HG03354 (cell line): ENCODE measurements at regions not wholly inside any gene's neighbourhood (a gene's known extent, or its start where the extent isn't known, plus 50 kb on each side); places are given as distances from the start of the nearest gene placed in this dataset.

Source experiments
- ATAC-seq: cut with Tn5 transposase; IDR thresholded peaks from one replicate; pipeline ENCODE4 v1.9.1; 2021; ENCODE audit warnings: mild to moderate bottlenecking; ENCODE audit not compliant: unreplicated experiment, poor library complexity, severe bottlenecking

DNA sequence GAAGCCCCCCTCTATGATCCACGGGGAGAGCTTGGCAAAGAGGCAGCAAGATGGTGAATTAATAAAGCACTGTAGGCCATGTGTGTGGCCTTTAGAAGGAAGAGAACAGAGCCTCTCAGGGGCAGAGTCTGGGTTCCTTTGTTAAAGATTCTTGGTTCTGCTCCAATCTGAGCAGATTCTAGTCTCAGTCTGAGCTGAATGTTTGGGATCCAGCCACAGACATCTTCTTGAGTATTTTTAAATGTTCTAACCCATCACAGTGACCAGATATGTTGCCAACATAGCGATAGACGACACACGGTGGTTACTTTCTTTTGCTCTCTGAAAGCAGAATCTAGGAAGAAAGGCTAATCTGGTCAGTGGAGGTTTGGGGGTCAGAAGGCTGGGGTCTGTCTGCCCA lies 147.5 kb upstream of the GPR12 start:
- ATAC-seq, result no peak

DNA sequence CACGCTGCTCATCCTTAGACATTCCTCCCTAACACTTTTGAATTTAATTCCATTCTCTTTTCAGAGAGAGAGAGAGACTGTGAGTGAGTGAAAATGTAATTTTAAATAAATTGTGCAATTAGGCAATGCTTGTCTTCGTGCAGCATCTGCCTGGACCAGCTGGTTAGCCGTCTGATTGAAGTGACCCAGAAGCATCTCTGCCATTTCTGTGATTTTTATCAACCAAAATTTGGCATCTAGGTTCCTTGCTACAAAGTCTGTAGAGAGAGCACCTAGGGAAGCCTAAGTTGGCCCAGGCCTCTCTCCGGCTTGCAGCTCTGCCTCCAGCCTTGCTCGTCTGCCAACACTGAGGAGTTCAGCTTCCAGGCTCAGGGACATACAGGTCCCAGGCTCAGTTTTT lies 138.6 kb upstream of the GPR12 start:
- no peak for ATAC-seq

DNA sequence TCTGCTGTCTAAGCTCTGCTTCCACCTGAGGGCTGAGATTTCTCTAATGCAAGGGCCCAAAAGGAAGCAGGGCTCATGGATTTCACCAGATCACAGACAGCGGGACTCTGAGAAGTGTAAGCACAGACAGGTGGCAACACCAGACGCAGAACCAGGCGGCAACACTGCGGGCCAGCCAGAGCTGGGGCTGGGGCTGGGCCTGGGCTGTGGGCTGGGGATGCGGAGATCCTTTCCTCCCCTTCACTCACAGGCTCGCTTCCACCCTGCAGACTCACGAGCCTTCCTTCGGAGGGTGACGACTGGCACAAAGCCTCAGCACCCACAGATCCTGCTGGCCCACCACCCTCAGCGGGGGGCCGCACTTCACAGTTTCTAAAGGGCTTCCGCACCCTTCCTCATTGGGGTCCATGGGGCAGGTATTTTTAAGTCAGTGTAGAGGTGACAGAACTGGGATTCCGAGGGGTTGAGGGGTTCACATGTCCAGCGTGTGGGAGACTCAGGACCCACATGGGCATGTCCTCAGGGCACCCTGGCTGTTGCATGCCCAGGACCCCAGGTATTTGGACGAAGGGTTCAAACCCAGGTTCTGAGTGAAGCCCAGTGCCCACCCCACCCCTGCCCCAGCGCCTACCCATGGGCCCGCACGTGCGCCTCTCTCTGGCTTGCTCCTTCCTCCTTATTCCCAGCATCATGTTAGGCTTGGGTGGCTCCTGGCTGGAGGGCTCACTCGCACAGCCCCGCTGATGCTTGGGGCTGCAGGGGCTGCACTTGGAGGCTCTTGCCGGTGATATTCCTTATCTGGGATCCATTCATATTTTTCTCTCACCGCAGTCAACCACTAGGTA lies 137.3 kb upstream of the GPR12 start:
- ATAC-seq, result no peak

DNA sequence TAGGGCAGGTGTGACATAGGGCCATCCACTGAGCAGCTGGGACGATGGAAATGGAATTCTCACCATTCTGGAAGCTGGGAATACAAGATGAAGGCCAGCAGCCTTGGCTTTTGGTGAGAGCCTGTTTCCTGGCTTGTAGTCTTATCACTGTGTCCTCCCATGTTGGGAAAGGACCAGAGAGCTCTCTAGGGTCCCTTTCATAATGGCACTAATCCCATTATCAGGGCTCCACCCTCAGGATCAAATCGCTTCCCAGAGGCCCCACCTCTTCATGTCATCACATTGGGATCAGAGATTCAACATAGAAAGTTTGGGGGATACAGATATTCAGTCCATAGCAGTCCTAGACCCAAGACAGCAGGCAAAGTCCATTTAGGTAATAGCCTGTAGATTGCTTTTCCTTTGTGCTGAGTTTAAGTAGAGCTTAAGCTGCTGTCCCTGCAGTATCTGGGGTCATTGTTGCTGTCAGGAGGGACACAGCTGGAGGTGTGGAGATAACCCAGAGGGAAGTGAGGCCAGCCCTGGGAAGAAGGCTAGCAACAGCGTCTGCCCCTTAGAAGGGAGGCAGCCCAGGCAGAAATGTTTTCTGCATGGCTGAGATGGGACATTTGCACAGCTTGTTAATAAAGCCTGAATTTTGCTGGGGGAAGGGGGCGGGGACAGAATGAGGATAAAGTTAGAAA lies 136.5 kb upstream of the GPR12 start:
- ATAC-seq, result no peak

DNA sequence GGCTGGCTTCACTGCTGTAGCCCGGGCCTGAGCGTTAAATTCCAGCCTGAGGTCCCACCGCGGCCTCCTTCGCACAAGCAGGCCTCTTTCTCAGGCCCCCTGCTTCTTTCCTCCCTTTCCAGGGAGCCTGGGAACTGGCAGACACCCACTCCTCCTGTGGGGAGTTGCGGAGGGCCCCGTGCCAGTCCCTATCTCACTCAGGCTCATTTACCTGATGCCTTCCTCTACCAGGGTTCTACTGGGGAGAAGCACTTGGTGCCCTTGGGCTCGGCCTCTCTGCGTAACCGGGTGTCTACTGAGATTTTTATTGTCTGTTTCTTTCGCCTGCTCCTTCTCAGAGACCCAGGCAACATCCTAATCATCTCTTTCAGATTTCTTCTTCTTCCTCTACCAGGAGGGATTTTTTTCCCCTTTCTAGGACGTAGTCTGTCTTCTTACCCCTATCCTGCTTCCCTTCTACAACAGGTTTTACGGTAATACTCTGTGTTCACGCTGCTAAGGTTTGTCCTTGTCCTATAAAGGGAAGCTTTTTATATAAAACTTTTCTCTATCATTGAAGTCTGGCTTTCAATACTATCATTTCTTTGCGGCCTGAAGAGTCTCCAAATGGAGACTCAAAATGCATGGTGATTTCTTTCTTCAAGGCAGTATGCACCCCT lies 135.4 kb upstream of the GPR12 start:
- ATAC-seq, result no peak

DNA sequence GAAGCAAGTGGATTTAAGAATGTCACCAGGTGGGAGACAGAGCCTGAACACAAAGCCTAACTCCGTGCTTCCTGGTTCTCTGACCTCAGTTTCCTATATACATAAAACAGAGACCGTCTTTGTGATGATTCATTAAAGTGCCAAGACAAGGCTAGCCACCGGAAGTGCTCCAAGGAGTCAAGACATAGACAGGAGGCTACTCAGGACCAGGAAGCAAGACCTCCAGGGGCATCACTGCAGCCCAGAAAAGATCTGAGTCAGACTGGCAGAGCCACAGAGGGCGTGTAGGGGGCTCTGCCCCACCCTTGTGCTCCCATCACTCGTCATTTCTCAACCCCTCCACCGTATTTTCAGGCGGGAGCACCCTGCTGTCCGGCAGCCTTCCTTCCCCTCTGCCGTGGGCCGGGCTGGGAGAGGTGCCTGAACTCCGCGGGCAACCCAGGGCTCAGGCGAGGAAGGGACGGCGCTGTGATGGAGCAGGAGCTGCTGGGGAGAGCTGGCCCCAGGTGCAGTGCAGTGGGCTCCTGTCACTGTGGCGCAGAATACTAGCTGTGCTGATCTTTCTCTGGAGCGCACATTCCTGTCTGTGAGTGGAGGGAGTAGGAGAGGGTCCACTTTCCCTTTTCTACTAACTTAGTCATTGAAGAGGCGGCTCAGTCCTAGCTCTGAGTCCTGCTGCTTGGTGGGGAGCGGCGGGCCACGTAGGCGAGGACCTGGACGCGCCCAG lies 134.7 kb upstream of the GPR12 start:
- no peak for ATAC-seq

DNA sequence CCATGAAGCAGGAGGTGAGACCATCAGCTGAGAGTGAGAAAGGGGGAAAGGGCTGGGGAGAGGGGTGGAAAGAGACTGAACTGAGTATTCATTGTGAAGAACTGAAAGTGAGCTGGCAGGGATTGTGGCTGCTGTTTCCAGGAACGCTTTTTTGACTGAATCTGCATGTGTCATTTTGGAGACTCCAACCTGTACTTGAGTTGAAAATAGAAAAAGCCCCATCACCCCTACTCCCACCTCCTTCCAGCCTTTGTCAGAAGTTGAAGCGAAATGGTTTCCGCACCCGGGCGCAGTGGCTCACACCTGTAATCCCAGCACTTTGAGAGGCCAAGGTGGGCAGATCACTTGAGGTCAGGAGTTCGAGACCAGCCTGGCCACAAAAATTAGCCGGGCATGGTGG lies 128.0 kb upstream of the GPR12 start:
- no peak for ATAC-seq

DNA sequence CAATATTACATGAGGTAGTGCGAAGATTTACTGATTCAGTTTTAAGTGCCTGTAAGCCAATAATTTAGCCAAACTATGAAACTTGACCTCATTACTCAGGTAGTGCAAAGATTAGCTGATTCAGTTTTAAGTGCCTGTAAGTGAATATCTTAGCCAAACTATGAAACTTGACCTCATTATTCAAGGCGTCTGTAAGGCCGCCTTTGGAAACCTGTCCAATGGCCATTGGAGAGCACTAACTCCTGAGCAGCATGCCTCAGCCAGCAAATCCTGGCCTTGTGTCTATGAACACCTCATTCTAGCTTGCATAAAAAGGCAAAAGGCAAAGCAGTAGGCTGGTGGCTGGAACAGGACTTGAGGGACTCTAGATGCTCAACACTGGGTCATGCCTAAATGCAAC lies 127.0 kb upstream of the GPR12 start:
- ATAC-seq, result no peak

DNA sequence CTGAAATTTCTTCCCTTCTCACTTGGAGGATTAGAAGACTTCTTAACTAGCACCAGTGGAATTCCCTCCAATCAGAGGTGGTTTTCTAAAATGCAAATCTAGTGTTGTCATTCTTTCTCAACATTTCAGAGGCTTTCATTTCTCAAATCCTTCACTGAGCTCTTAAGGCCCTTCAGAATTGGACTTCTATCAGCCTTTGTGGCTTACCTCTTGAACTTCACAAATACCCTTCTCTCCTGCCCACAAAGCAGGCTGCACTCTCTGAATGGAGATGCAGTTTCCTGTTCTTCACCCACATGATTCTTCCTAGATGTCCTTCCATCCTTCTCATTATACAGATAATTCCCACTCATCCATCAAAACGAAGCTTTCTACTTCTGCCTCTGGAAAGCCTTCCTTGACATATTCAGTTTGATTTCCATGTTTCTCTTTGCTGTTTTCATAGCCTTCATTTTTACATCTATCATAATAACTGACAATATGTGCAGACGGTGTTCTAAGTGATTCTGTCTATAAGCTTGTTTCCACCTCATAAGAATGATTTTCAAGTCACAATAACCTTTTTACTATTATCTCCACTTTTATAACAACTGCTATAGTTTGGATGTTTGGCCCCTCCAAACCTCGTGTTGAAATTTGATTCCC lies 123.1 kb upstream of the GPR12 start:
- no peak for ATAC-seq

DNA sequence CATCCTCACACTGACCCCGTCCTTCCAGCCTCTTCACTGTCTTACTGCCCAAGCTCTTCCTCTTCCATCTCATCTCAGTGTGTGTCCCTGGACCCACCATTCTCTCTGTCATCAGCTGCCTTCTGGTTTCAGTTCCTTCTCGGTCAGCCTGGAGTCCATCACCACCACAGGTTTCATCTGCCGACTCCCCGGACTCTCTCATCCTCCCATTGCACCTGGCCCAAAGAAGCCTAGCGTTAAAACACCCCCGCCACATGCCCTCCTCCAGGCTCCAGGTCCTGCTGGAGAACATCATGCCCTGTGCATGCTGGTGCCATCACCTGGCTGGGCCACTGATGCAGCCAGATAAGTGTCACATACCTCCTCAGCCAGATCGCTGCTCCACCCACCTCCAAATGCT lies 122.1 kb upstream of the GPR12 start:
- ATAC-seq, result no peak

DNA sequence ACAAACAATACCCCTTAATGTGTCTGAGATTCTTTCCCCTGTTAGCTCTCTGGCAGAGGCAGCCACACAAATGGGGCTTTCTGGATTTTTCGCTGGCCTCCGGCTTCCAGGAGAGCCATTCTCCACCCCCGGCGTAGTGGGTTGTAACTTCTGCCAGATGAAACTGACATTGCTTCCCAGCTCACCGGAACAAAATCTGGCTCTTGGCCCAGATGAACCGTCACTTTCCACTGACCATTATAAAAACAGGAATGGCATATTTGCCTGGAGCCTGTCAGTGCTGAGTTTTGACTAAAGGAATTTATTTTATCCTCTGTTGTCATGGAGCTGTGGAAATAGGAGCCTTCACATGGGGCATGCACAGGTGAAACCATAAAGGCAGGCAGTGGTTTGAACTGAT lies 120.6 kb upstream of the GPR12 start:
- no peak for ATAC-seq

DNA sequence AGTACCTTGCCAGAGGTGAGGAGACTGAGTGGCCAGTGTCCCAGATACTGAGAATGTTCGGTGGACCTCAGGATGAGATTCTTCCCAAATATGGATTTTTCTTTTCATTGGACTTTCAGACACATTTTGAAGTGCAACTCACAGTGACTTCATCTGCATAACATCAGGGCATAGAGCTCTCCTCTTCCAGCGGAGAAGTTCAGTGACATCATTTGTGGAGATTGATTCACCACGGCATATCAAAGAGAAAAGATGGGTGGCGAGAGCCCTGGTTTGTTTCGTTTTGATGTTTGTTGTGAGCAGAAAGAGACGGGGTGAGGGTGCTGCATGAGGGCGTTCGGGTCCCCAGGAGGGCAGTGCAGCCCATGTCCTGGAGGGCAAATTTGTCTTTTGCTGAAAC lies 120.1 kb upstream of the GPR12 start:
- ATAC-seq, result no peak

DNA sequence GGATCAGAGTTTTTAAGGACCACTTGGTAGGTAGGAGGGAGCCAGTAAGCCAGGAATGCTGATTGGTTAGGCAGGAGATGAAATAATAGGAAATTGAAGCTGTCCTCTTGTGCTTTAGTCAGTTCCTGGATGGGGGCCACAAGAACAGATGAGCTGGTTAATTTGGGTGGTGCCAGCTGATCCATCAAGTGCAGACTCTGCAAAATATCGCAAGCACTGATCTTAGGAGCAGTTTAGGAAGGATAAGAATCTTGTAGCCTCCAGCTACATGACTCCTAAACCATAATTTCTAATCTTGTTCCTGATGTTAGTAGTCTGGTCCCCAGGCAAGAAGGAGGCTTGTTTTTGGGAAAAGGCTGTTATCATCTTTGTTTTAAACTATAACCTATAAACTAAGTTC lies 117.9 kb upstream of the GPR12 start:
- ATAC-seq, result no peak

DNA sequence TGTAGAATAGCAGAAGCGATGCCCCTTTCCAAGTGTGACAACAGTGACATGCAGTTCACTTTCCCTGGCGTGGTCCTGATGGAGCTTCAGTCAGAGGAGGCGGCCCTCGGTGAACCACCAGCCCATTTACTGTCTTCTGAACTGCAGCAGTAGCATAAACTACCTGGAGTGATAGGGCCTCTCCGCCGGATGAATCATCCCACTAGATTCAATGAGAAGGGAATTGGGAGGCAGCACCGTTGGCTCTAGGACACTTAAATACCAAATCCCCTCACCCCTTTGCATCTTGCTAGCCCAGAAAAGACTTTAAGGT lies 112.8 kb upstream of the GPR12 start:
- no peak for ATAC-seq

DNA sequence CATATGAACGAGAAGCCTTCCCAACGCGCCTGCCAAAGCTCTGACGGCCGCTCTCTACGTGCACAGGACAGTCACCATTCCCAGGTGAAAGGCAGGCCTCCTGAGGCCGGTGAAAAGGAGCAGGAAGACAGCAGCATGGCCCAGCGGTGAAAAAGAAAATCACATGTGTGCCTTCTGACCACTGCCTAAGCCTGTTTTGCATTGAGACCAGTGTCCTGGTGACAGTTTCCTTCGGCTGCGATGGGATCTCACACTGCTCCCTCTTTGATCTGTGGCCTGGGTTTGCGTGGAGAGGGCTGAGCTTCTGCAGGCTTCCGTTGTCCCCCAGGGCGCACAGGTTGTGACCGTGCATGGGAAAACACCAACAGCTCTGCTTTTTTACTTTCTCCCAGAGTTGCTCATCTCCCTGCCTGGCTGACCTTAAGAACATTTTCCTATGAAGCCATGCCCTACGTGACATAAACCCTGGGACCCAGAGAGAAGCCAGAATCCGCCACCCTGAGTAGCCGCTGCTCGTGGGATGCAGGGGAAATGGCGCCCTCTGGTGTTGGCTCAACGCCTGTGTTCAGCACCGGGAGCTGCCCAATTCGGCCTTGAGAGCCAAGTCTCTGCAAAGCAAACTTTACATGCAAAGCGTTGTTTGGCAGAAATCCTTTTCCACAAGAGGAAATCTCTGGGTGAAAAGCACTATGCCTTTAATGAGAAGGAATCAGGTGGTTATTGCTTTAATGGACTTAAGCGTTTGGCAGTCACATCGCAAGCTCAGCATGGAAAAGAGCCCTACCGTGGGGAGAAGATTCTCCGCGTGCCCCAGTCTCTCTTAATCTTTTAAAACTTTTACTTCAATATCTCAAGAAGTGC lies 112.2 kb upstream of the GPR12 start:
- no peak for ATAC-seq

DNA sequence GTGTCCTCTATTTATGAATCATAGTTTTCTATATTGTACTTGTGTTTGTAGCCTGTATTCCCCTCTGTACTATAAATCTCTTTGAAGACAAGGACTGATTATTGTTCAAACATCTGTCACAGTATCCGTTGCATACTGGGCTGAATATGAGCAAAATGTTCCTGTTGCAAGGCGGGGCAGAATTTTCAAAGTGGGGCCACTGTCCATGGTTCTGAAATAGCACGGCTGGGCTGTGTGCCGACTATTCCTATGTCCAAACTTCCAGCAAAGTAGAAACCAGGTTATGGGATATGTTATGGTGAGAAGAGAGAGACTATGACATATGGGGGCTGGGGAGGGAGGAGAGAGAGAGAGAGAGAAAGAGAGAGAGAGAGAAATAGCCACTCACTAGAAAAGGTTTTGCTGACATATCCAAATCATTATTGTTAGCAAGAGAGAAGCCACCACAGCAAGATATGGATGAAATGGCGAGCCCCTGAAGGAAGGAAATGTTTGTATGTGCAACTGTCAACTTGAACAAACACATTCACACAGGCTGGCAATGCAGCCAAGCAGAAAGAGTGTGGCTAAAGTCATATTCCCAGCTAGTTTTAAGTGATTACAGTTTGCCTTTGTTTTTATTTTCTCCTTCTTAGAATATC lies 107.0 kb upstream of the GPR12 start:
- no peak for ATAC-seq

DNA sequence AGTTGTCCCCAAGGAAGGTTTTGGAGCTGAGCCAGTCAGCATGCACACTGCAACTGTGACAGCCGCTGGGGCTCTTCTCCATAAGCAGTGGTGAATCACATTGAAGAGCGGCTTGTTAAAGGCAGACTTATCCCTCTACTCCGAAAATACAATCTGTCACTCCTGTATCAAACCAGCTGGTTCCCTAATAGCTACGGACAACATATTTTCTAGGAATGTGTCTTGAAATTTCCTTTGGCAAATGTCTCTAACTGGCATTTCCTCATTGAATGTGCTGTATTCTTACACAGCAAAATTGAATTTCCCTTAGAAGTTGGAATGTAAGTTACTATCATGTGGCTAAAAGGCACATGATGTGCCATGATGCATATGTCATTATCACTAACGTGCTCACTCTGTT lies 104.0 kb upstream of the GPR12 start:
- ATAC-seq, result no peak

DNA sequence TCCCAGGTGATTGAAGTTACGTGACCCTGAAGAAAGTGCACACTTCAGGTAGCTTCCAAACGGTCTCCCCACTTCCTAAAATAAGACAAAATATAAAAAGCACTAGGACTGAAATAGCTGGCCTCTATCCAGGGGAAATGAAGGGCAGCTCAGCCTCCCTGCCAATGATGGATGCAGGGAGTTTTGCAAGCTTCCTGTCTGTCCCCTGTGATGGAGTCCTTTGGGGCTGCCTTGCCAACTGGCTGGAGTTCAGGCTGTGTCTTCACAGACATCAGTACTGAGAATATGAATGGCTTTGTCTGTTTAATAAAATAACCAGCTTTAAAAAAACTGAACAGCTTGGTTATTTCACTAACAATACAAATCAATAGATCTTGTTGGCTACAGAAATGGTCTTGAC lies 101.4 kb upstream of the GPR12 start:
- no peak for ATAC-seq

DNA sequence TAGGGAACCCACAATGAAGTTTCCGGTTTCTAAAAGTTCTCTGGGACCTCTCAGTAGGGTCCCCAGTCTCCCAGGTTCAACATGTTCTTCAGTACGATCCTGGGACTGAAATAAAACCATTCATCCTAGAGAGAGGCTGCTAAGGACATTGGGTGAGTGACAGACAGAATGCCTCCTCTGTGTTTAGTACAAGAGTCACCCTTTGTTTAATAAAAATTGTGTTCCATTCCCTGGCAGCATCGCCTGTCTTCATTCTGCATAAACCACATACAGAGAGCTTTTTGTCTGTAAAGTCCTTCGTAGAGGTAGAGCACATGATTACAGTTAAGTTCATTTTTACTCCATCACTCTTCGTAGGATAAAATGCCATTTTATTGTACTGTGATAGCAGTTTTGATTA lies 95.3 kb upstream of the GPR12 start:
- ATAC-seq, result no peak
